GM12873 (cell line): ENCODE measurements at regions not wholly inside any gene's neighbourhood (a gene's known extent, or its start where the extent isn't known, plus 50 kb on each side); places are given as distances from the start of the nearest gene placed in this dataset.

Experiments
- CTCF ChIP-seq: IDR thresholded peaks from 2 replicates; pipeline ENCODE4 v1.5.1; 2012; ENCODE audit warnings: low read depth, mild to moderate bottlenecking, moderate library complexity, low read length, control low read depth; ENCODE audit not compliant: insufficient read depth; ENCODE audit errors: missing control alignments

- no peak for TF ChIP-seq CTCF
Observed at GRCh38 chr4:17091104-17091503, 192.7 kb upstream of the LDB2 start.

DNA sequence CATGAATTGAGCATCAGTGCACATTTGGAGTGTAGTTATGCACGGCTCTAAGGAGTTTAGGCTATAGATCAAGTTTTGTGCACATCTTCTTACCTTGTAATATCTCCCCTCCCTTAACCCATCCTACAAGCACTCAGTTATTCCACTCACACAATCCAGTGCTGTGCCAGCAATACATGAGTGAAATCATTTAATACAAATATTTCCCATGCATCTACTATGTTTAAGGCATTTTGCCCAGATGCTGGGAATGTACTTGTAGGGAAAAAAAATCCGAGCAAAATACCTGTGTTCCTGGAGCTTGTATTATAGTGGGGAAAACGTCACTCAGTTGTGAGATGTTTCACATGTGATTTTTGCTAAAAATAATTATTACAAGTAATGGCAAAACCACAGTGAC lies 191.6 kb upstream of the LDB2 start:
- TF ChIP-seq CTCF: no peak

GRCh38 chr4:17085416-17085815 lies 187.0 kb upstream of the LDB2 start:
- TF ChIP-seq CTCF: no peak

DNA sequence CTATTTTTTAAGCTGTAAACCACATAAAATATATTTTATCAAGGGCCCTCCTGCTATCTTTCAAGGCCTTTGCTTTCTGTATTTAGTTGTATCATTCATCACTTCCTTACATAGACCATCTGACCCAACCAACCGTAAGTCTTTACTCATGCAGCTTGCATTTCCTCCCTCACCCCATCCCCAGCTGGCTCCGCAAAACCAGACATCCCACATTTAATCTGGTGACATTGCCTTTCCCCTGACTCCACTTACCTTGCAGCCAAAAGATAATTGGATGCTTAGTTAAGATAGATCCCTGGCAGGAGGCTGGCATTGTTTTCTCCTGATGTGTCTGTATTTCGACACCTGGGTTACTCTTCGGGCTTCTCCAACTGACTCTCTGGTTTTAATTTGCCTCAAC lies 183.7 kb upstream of the LDB2 start:
- no peak for TF ChIP-seq CTCF

DNA sequence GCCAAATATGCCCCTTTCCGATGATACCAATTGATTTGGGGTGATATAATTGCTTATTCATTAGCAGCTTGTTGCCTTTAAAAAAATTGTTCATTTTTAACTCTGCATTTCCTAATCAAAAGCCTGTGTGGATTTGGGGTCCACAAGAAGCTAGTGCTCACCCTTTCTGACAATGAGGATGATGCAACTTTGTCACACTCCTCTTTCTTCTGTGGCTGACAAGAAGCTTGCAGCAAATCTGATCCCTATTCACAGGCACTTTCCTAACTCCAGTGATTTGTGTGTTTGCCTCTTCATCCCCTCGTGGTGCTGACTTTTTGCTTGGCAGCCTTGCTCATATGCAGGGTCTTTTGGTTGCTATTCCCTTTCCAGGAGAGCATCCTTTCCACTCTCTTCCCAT lies 182.7 kb upstream of the LDB2 start:
- TF ChIP-seq CTCF: no peak

DNA sequence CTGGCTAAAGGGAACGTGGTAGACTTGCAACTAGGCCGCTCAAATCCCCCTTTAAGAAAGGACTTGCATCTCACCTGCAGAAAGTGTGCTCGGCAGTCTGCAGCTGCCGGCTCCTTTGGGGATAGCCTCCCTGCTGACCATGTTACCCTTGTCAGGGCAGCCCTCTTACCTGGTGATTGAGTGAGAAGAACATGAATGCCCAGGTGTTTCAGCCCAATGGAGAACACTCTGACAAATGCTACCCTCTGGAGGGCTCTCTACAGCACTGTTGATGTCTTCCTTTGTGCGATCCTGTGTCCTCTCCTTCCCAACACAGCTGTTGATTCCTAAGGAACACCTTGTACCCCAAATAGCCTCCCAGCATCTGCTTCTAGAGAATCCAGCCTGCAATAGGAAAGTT lies 178.7 kb upstream of the LDB2 start:
- no peak for TF ChIP-seq CTCF

- no peak for TF ChIP-seq CTCF
Observed at GRCh38 chr4:17072483-17072882, 174.0 kb upstream of the LDB2 start.

- TF ChIP-seq CTCF: no peak
Observed at GRCh38 chr4:17068891-17069290, 170.4 kb upstream of the LDB2 start.
